ENCODE measurements at regions not wholly inside any gene's neighbourhood (a gene's known extent, or its start where the extent isn't known, plus 50 kb on each side); places are given as distances from the start of the nearest gene placed in this dataset.

DNA sequence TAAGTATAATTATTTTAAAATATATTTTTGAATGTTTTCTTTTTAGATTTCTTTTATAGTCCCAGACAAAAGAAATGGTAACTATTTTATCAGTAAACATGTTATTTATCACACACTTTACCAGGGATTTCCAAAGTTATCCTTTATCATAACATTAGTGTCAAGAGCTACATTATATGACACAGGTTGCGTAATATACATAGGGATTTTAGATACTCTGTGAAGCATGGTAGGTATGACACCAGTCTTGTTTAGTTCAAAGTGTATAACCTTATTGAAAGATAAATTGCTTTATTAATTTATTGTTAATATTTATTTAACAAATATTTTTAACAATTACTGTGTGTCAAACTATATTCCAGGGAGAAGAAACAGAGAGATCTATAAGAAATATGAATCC is 163.3 kb upstream of the PABPC4L start:
- H3K4me2 ChIP-seq (ENCODE audit: low read length) = no peak overlapping the region
- H3K27ac ChIP-seq (ENCODE audit: low read depth, low read length) = no peak overlapping the region
- DNase-seq = no peak
- H2AK5ac ChIP-seq (ENCODE audit: low read length) = no peak overlapping the region
- H4K5ac ChIP-seq (ENCODE audit: low read length) = no peak overlapping the region
- no peak overlapping the region for H3K4me3 ChIP-seq (ENCODE audit: low read length)
- H3K23ac ChIP-seq (ENCODE audit: low read length) = no peak overlapping the region
- H3K4ac ChIP-seq (ENCODE audit: low read depth, low read length) = no peak overlapping the region
- no peaks in the 10 kb centered on the region for H3K79me1 ChIP-seq (ENCODE audit: low read length)
- no peak overlapping the region for H4K8ac ChIP-seq (ENCODE audit: low read depth, low read length)
- H3K4me1 ChIP-seq (ENCODE audit: control insufficient read depth, low read depth, low read length) = no peaks in the 10 kb centered on the region
- H3K36me3 ChIP-seq (ENCODE audit: control insufficient read depth, insufficient read depth, low read length) = no peaks in the 10 kb centered on the region
- H2BK120ac ChIP-seq (ENCODE audit: low read depth, low read length) = no peak overlapping the region
- no peak overlapping the region for H3K9ac ChIP-seq (ENCODE audit: low read length)
- H3K56ac ChIP-seq (ENCODE audit: low read length) = no peak overlapping the region
- H2BK5ac ChIP-seq (ENCODE audit: low read length) = no peak overlapping the region
- no peaks in the 10 kb centered on the region for H3K79me2 ChIP-seq (ENCODE audit: control insufficient read depth, insufficient read depth, low read length)
- H2BK15ac ChIP-seq (replicated peaks; ENCODE audit: low read depth) = no peak overlapping the region
- no peak overlapping the region for H3K18ac ChIP-seq (ENCODE audit: low read length)
- no peaks in the 10 kb centered on the region for H3K27me3 ChIP-seq (ENCODE audit: insufficient read depth, low read length, poor library complexity)
- no CpG with 5 or more reads among the region's 1 CpG for WGBS (ENCODE audit: extremely low coverage, insufficient coverage, low lambda C conversion rate)

DNA sequence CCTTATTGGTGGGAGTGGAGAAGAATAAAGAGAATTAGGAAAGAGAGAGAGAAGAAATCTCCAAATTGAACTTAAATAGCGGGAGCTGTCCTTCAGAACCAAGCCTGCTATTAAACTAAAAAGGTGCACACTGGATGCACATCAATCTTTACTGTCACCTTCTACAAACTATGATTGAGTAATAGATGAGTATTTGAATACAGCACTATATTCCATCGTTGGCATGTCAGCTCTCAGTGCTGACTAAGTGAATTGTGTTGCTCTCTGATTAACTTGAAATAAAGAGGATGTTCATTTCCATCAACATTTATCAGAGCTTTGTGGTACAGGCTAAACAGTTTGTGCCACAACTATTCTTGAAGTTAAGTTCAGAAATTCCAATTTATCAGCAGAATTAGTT is 143.7 kb upstream of the PABPC4L start:
- Histone ChIP-seq H3K27ac (ENCODE audit: low read depth, low read length) (no peak overlapping the region), H3K56ac (ENCODE audit: low read length) (no peak overlapping the region), H3K79me2 (ENCODE audit: control insufficient read depth, insufficient read depth, low read length) (no peaks in the 10 kb centered on the region), H3K79me1 (ENCODE audit: low read length) (no peaks in the 10 kb centered on the region), H3K9ac (ENCODE audit: low read length) (no peak overlapping the region), H4K5ac (ENCODE audit: low read length) (no peak overlapping the region), H3K27me3 (ENCODE audit: insufficient read depth, low read length, poor library complexity) (no peaks in the 10 kb centered on the region), H2BK120ac (ENCODE audit: low read depth, low read length) (no peak overlapping the region), H3K4ac (ENCODE audit: low read depth, low read length) (no peak overlapping the region), H3K18ac (ENCODE audit: low read length) (no peak overlapping the region), H3K36me3 (ENCODE audit: control insufficient read depth, insufficient read depth, low read length) (no peaks in the 10 kb centered on the region), H2AK5ac (ENCODE audit: low read length) (no peak overlapping the region), H3K4me2 (ENCODE audit: low read length) (no peak overlapping the region), H2BK15ac (replicated peaks; ENCODE audit: low read depth) (no peak overlapping the region), H4K8ac (ENCODE audit: low read depth, low read length) (no peak overlapping the region), H3K23ac (ENCODE audit: low read length) (no peak overlapping the region), H2BK5ac (ENCODE audit: low read length) (no peak overlapping the region), H3K4me1 (ENCODE audit: control insufficient read depth, low read depth, low read length) (no peaks in the 10 kb centered on the region), H3K4me3 (ENCODE audit: low read length) (no peak overlapping the region)
- no peak for DNase-seq
- WGBS (ENCODE audit: extremely low coverage, insufficient coverage, low lambda C conversion rate) = no CpG with 5 or more reads among the region's 2 CpGs

DNA sequence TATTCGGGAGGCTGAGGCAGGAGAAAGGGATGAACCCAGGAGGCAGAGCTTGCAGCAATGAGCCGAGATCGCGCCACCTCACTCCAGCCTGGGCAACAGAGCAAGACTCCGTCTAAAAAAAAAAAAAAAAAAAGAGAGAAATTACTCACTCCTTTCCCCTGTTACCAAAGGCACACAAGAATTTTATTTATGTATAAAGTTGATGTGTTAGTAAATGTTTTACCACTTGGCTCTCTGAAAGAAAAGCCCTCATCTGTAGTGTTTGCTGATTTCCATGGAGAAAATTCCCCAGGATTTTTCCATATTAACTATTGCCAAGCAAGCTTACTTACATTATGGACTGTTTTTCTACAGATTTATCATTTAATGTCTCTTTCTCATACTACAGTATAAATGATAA is 142.1 kb upstream of the PABPC4L start:
- H3K79me2 ChIP-seq (ENCODE audit: control insufficient read depth, insufficient read depth, low read length) = no peaks in the 10 kb centered on the region

DNA sequence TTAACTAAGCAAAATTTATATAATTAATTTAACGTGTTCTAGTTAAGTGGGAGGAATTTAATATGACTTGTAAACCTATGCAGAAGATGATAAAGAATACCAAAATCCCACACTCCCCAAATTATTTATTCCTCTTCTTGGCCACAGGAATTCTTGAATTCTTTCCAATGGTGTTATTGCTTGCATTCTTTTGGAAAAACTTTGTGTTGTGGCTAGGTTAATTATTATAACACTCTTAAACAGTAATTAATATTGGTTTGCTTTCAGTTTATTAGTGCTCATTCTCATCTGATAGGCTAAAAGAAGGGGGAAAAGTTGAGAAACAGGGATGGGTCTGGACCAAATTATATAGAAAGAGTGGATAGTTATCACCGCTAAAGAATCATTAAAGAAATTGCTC is 141.5 kb upstream of the PABPC4L start:
- no peak overlapping the region for H4K5ac ChIP-seq (ENCODE audit: low read length)
- no peak overlapping the region for H3K4ac ChIP-seq (ENCODE audit: low read depth, low read length)
- H3K18ac ChIP-seq (ENCODE audit: low read length) = no peak overlapping the region
- WGBS (ENCODE audit: extremely low coverage, insufficient coverage, low lambda C conversion rate) = 100% methylated on average over 1 of the region's 2 CpGs
- H3K4me3 ChIP-seq (ENCODE audit: low read length) = no peak overlapping the region
- H3K27ac ChIP-seq (ENCODE audit: low read depth, low read length) = no peak overlapping the region
- no peak overlapping the region for H3K56ac ChIP-seq (ENCODE audit: low read length)
- no peak overlapping the region for H3K23ac ChIP-seq (ENCODE audit: low read length)
- no peak overlapping the region for H2BK120ac ChIP-seq (ENCODE audit: low read depth, low read length)
- H2BK15ac ChIP-seq (replicated peaks; ENCODE audit: low read depth) = no peak overlapping the region
- H4K8ac ChIP-seq (ENCODE audit: low read depth, low read length) = no peak overlapping the region
- H2AK5ac ChIP-seq (ENCODE audit: low read length) = no peak overlapping the region
- H3K79me2 ChIP-seq (ENCODE audit: control insufficient read depth, insufficient read depth, low read length) = no peaks in the 10 kb centered on the region
- no peak overlapping the region for H3K9ac ChIP-seq (ENCODE audit: low read length)
- H3K4me2 ChIP-seq (ENCODE audit: low read length) = no peak overlapping the region
- H3K79me1 ChIP-seq (ENCODE audit: low read length) = no peaks in the 10 kb centered on the region
- no peaks in the 10 kb centered on the region for H3K27me3 ChIP-seq (ENCODE audit: insufficient read depth, low read length, poor library complexity)
- H3K36me3 ChIP-seq (ENCODE audit: control insufficient read depth, insufficient read depth, low read length) = no peaks in the 10 kb centered on the region
- H3K4me1 ChIP-seq (ENCODE audit: control insufficient read depth, low read depth, low read length) = no peaks in the 10 kb centered on the region
- no peak for DNase-seq
- no peak overlapping the region for H2BK5ac ChIP-seq (ENCODE audit: low read length)

More for the DNA sequence above, 142.1 kb upstream of the PABPC4L start:
- H3K4me2 ChIP-seq (ENCODE audit: low read length) = no peak overlapping the region
- H3K4me3 ChIP-seq (ENCODE audit: low read length) = no peak overlapping the region
- H2BK5ac ChIP-seq (ENCODE audit: low read length) = no peak overlapping the region
- no peak overlapping the region for H3K27ac ChIP-seq (ENCODE audit: low read depth, low read length)
- no CpG with 5 or more reads among the region's 5 CpGs for WGBS (ENCODE audit: extremely low coverage, insufficient coverage, low lambda C conversion rate)
- H3K4ac ChIP-seq (ENCODE audit: low read depth, low read length) = no peak overlapping the region
- H4K8ac ChIP-seq (ENCODE audit: low read depth, low read length) = no peak overlapping the region
- no peak overlapping the region for H2AK5ac ChIP-seq (ENCODE audit: low read length)
- H2BK120ac ChIP-seq (ENCODE audit: low read depth, low read length) = no peak overlapping the region
- no peak overlapping the region for H3K9ac ChIP-seq (ENCODE audit: low read length)
- H3K23ac ChIP-seq (ENCODE audit: low read length) = no peak overlapping the region
- H2BK15ac ChIP-seq (replicated peaks; ENCODE audit: low read depth) = no peak overlapping the region
- H4K5ac ChIP-seq (ENCODE audit: low read length) = no peak overlapping the region
- no peaks in the 10 kb centered on the region for H3K27me3 ChIP-seq (ENCODE audit: insufficient read depth, low read length, poor library complexity)
- H3K56ac ChIP-seq (ENCODE audit: low read length) = no peak overlapping the region
- no peak for DNase-seq
- H3K79me1 ChIP-seq (ENCODE audit: low read length) = no peaks in the 10 kb centered on the region
- no peaks in the 10 kb centered on the region for H3K4me1 ChIP-seq (ENCODE audit: control insufficient read depth, low read depth, low read length)
- no peaks in the 10 kb centered on the region for H3K36me3 ChIP-seq (ENCODE audit: control insufficient read depth, insufficient read depth, low read length)
- H3K18ac ChIP-seq (ENCODE audit: low read length) = no peak overlapping the region

DNA sequence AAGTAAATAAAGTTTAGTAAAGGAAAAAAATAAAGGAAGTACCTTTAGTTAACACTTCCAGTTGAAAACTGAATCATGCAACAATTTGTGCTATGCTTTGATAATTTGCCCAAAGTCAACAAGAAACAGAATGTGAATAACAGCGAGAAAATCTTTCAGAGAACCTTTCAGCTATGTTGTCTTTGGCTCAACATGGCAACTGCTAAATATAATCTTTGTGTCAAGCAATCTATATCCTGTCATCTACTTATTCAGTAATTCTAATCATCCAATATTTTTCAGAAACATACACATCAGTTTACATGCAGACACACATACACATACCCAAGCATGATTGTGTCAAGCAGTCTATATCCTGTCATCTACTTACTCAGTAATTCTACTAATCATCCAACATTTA is 136.0 kb upstream of the PABPC4L start:
- Histone ChIP-seq H3K27ac (ENCODE audit: low read depth, low read length) (no peak overlapping the region), H3K23ac (ENCODE audit: low read length) (no peak overlapping the region), H4K5ac (ENCODE audit: low read length) (no peak overlapping the region), H3K79me2 (ENCODE audit: control insufficient read depth, insufficient read depth, low read length) (no peaks in the 10 kb centered on the region), H3K4ac (ENCODE audit: low read depth, low read length) (no peak overlapping the region), H2AK5ac (ENCODE audit: low read length) (no peak overlapping the region), H3K4me3 (ENCODE audit: low read length) (no peak overlapping the region), H3K79me1 (ENCODE audit: low read length) (no peaks in the 10 kb centered on the region), H3K56ac (ENCODE audit: low read length) (no peak overlapping the region), H3K9ac (ENCODE audit: low read length) (no peak overlapping the region), H3K27me3 (ENCODE audit: insufficient read depth, low read length, poor library complexity) (no peaks in the 10 kb centered on the region), H3K36me3 (ENCODE audit: control insufficient read depth, insufficient read depth, low read length) (no peaks in the 10 kb centered on the region), H3K4me2 (ENCODE audit: low read length) (no peak overlapping the region), H3K4me1 (ENCODE audit: control insufficient read depth, low read depth, low read length) (no peaks in the 10 kb centered on the region), H2BK15ac (replicated peaks; ENCODE audit: low read depth) (no peak overlapping the region), H3K18ac (ENCODE audit: low read length) (no peak overlapping the region), H2BK120ac (ENCODE audit: low read depth, low read length) (no peak overlapping the region), H2BK5ac (ENCODE audit: low read length) (no peak overlapping the region), H4K8ac (ENCODE audit: low read depth, low read length) (no peak overlapping the region)
- WGBS (ENCODE audit: extremely low coverage, insufficient coverage, low lambda C conversion rate) = no CpG with 5 or more reads among the region's 1 CpG
- no peak for DNase-seq

DNA sequence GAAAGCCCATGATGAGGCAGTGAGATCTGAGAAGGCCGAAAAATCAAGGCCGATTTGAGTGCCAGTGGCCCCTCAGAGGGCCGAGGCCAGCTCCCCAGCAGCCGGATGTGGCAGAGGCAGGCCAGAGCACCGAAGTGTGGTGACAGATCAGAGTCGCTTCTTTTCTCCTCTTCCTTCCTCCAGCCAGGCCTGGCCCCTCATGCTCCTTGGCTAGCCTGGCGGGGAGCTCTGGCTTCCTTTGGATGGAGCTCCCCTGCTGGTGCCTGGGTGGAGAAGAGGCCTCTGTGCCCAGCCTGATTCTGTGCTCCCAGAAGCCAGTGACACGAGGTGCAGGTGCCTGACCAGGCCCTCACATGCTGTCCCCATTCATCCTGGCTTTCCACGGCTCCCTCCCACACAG is 127.2 kb upstream of the PABPC4L start:
- H2AK5ac ChIP-seq (ENCODE audit: low read length) = no peak overlapping the region
- H3K23ac ChIP-seq (ENCODE audit: low read length) = no peak overlapping the region
- H3K4me3 ChIP-seq (ENCODE audit: low read length) = no peak overlapping the region
- H4K8ac ChIP-seq (ENCODE audit: low read depth, low read length) = no peak overlapping the region
- H2BK120ac ChIP-seq (ENCODE audit: low read depth, low read length) = no peak overlapping the region
- no peak overlapping the region for H2BK5ac ChIP-seq (ENCODE audit: low read length)
- H3K4ac ChIP-seq (ENCODE audit: low read depth, low read length) = no peak overlapping the region
- H4K5ac ChIP-seq (ENCODE audit: low read length) = no peak overlapping the region
- H3K4me1 ChIP-seq (ENCODE audit: control insufficient read depth, low read depth, low read length) = no peaks in the 10 kb centered on the region
- peak; percentile 13 for DNase-seq
- H2BK15ac ChIP-seq (replicated peaks; ENCODE audit: low read depth) = no peak overlapping the region
- no peak overlapping the region for H3K27ac ChIP-seq (ENCODE audit: low read depth, low read length)
- H3K79me1 ChIP-seq (ENCODE audit: low read length) = no peaks in the 10 kb centered on the region
- H3K9ac ChIP-seq (ENCODE audit: low read length) = no peak overlapping the region
- WGBS (ENCODE audit: extremely low coverage, insufficient coverage, low lambda C conversion rate) = no CpG with 5 or more reads among the region's 9 CpGs
- no peak overlapping the region for H3K56ac ChIP-seq (ENCODE audit: low read length)
- no peak overlapping the region for H3K4me2 ChIP-seq (ENCODE audit: low read length)
- no peaks in the 10 kb centered on the region for H3K36me3 ChIP-seq (ENCODE audit: control insufficient read depth, insufficient read depth, low read length)
- H3K79me2 ChIP-seq (ENCODE audit: control insufficient read depth, insufficient read depth, low read length) = no peaks in the 10 kb centered on the region
- no peak overlapping the region for H3K18ac ChIP-seq (ENCODE audit: low read length)
- H3K27me3 ChIP-seq (ENCODE audit: insufficient read depth, low read length, poor library complexity) = no peaks in the 10 kb centered on the region
